ENCODE measurements at regions not wholly inside any gene's neighbourhood (a gene's known extent, or its start where the extent isn't known, plus 50 kb on each side); places are given as distances from the start of the nearest gene placed in this dataset.

DNA sequence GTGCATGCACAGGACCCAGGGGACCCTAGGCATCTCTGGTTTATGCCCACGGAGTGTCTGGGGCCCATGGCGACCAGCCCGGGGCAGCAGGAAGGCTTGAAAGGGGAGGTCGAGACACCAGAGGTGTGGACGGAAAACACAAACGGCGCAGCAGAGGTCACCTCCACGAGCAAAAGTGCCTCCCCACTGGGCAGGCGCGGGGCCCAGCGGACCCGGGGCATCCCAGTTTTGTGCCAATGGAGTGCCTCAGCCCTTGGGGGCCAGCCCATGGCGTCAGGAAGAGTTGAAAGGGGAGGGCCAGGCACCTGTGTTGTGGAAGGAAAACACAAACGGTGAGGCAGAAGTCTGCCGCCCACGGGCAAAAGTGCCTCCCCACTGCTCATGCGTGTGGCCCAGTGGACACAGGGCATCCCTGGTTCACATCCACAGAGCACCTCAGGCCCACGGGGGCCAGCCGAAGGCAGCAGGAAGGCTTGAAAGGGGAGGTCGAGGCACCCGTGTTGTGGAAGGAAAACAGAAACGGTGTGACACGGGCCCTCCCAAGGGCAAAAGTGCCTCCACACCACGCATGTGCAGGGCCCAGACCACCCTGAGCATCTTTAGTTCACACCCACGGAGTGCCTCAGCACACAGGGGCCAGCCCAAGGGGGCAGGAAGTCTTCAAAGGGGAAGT is 378.8 kb downstream of the ALG10 start:
- TF ChIP-seq, protein P1, sequence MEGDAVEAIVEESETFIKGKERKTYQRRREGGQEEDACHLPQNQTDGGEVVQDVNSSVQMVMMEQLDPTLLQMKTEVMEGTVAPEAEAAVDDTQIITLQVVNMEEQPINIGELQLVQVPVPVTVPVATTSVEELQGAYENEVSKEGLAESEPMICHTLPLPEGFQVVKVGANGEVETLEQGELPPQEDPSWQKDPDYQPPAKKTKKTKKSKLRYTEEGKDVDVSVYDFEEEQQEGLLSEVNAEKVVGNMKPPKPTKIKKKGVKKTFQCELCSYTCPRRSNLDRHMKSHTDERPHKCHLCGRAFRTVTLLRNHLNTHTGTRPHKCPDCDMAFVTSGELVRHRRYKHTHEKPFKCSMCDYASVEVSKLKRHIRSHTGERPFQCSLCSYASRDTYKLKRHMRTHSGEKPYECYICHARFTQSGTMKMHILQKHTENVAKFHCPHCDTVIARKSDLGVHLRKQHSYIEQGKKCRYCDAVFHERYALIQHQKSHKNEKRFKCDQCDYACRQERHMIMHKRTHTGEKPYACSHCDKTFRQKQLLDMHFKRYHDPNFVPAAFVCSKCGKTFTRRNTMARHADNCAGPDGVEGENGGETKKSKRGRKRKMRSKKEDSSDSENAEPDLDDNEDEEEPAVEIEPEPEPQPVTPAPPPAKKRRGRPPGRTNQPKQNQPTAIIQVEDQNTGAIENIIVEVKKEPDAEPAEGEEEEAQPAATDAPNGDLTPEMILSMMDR (conservative IDR thresholded peaks at IDR 0.05; ENCODE audit: low read length) = no peak
- no peak for TF ChIP-seq EZH2phosphoT487 (IDR thresholded peaks at IDR 0.05; ENCODE audit: borderline replicate concordance)

Data from Loucy (cell line).